GM21825 (cell line): ENCODE measurements at regions not wholly inside any gene's neighbourhood (a gene's known extent, or its start where the extent isn't known, plus 50 kb on each side); places are given as distances from the start of the nearest gene placed in this dataset.

Experiments
- ATAC-seq: cut with Tn5 transposase; IDR thresholded peaks from one replicate; pipeline ENCODE4 v1.9.1; 2021; ENCODE audit warnings: mild to moderate bottlenecking, moderate library complexity; ENCODE audit not compliant: unreplicated experiment

DNA sequence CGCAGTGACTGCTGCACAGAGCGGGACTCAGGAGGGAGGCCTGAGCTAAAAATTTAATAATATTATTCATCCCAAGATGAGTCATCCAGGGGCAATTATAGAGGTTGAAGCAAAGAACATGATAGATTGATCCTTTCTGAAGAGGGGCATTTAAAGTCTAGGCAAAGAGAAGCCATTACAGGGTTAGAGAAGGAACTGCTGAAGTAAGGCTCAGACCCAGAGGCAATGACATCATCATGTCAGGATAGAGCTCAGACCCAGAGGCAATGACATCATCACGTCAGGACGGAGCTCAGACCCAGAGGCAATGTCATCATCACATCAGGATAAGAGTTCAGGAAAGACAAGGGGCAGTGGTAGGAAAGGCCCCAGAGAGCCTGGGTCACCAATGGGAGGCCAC lies 184.0 kb downstream of the TMEM18 start:
- ATAC-seq = no peak

DNA sequence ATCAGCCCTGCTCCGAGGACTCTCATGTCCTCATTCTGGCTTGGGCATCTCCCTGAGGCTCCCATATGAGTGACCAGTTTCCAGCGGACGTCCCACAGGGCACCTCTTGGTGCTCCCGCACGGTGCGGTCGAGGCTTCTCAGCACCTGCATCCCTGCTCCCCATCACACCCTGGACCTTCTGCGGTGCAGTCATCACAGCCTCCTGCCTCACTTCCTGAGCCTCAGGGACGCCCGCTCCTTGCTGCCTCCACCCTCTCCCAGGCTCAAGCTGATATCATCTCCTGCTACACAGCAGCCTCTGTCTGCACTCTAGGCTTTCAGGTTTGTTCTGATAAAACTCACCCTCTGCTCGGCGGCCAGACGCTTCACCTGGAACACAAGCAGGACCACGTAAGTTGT lies 185.0 kb downstream of the TMEM18 start:
- no peak for ATAC-seq

- no peak for ATAC-seq
Observed at GRCh38 chr2:489838-490237, 187.4 kb downstream of the TMEM18 start.

DNA sequence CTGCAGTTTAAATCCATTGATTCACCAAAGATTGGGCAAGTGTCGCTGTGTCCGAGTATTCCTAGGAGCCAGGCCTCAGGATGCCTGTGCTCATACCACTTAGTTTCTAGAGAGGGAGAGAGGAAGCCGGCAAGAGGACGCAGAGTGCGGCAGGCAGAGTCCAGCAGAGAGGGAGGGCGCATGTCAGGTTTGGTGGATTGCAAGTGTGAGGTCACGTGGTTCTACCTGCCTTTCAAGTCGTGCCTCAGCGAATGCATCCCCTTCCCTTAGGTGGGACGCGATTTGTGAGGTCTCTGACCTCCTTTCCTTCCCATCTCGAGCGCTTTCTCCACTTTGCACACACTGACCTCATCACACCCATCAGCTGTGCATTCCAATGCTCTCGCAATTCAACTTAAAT lies 188.1 kb downstream of the TMEM18 start:
- ATAC-seq = no peak

GRCh38 chr2:487186-488079 lies 189.8 kb downstream of the TMEM18 start:
- no peak for ATAC-seq

GRCh38 chr2:486371-486770 lies 190.8 kb downstream of the TMEM18 start:
- no peak for ATAC-seq

DNA sequence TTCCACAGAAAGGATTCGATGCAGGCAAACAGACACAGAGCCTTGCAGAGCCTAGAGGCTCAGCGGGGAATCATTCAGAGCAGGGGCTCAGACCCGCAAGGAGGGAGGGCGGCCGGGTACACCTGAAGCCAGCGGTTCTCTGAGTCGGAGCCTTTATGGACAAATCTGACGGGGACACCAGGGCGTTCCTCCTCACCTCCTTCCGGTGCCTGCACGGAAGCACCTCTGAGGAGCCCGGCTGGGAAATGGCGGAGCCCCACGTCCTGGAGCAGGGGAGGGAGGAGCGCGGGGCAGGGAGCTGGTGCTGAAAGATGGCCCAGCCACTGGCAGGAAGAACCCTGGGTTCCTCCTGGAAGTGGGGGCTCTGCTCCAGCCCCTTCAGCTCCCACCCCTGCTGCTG lies 193.5 kb upstream of the ALKAL2 start:
- no peak for ATAC-seq

GRCh38 chr2:479490-480176 lies 191.7 kb upstream of the ALKAL2 start:
- ATAC-seq = no peak

DNA sequence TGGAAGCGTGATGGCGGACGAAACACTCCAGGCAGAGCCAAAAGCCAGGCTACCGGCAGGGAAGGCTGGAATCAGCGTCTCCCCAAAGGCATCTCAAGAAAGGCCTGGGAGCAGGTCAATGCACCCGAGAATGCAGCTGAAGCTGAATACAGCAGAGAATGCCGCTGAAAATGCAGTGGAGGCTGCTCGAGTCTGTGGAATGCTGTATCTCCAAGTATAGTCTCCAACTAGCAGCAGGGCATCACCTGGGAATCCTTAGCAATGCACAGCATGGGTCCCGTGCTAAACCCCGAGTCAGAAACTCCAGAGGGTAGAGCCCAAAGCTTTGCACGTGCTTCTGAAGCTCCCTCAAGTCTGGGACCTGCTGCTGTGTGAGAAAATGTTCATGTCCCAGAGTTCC lies 191.1 kb upstream of the ALKAL2 start:
- ATAC-seq = no peak

DNA sequence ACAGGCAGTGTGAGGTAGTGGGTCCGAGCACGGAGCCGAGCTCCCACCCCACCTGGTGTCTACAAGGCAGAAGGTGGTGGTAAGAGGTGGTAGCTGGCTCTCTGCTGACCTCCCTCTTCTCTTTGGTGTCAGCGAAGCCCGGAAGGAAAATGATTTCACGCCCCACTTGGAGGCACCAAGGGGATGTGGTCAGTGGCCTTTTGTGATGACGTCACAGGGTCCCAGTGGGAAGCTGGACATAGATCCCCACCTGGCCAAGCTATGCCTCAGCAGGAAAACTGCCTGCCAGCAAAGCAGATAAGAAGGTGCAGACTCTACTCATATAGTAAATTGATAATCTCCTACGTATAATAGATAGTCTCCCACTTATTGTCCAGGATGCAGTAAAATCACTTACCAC lies 183.7 kb upstream of the ALKAL2 start:
- no peak for ATAC-seq

- ATAC-seq = no peak
Observed at GRCh38 chr2:469514-469913, 181.6 kb upstream of the ALKAL2 start.

DNA sequence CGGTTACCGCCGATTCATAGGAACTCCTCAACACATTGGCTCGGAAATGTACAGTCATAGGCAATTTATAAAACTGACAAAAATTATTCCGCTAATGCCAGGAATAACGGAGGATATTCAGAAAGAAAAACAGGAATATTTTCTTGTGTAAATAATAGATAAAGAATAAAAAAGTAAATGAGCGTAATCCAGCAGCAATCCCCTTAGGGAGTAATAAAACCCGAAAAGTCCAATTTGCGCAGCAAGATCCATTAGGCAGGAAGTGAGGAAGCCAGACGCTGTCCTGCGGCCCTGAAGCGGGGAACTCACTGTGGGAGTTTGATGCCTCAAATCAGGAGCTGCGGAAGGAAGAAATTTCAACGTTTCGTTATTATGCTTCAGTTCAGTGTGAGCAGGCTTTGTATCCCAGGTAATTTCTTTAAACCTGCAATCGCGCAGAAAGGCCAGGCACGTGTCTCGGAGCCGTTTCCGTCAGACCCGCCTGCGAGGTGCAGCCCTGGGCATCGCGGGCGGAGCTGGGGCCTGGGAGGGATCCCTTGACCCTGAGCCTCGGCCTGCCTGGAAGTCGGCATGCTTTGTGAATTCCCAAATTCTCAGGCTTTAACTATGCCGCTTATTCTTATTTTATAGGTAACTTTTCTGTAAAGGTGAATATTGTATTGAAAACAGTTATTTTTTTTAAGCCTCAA lies 180.9 kb upstream of the ALKAL2 start:
- ATAC-seq = no peak

- no peak for ATAC-seq
Observed at GRCh38 chr2:467892-468647, 180.2 kb upstream of the ALKAL2 start.

- no peak for ATAC-seq
Observed at GRCh38 chr2:467543-467891, 179.6 kb upstream of the ALKAL2 start.

- ATAC-seq = no peak
Observed at GRCh38 chr2:467101-467500, 179.2 kb upstream of the ALKAL2 start.

- ATAC-seq = no peak
Observed at GRCh38 chr2:464562-465309, 176.8 kb upstream of the ALKAL2 start.

DNA sequence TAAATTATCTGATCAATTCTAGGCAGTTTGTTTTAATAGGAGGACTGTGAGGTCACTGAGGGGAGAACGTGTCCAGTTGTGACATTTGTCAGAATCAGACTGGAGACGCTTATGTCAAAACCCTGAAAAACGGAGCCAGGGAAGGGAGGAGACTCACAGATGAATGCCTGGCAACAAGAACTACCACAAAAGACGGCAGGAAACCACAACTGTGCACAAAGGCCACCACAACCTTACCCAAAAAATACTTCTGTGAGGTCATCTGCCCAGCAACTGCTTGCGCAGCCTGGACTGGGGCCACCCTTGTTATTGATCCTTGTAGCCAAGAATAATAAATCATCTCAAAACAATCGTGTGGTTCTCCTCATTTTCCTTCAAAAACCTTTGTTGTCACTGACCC lies 173.0 kb upstream of the ALKAL2 start:
- ATAC-seq = no peak

- no peak for ATAC-seq
Observed at GRCh38 chr2:459931-460330, 172.0 kb upstream of the ALKAL2 start.

DNA sequence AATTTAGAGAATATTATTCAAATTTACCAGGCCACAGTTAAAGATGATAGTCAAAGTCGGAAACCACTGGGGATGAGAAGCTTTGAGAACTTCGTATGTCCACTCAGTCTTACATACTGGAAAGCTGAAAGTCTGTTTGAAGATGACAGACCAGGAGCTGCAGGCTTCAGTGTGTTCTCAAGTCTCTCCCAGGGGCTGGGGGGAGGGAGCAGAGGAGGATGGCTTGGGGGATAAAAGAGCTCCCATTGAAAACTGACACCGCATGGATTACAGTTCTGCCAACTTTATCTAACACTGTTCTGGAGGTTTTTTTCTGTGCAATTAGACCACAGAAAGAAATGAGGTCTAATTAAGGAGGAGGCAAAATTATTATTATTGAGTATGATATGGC lies 170.5 kb upstream of the ALKAL2 start:
- ATAC-seq = no peak

DNA sequence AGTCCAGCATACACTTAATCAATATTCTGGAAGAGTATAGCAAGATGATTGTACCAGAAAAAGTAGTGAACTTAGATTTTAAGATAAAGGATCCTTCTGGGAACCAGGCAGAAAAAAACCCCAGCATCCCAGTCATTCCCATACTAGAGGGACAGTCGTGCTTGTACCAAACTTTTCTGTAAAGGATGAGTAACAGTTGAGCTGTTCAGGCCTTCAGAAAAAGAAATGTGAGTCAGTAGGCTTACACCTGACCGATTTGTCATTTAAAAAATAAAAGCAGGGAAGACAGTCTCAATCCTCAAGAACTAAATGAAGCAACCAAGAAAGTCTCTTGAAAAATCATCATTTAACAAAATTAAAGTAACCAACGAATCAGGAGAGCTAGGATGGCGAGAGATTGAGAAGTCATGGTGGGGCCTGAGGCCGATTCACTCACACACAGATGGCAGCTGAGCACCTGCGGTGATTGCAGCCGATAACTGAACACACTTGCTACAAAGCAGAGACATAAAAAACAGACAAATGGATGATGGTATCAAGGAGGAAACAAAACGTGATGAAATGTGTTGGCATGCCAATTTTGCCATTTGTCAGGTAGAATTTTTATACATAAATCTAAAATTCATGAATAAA lies 170.0 kb upstream of the ALKAL2 start:
- no peak for ATAC-seq
